ENCODE measurements at regions not wholly inside any gene's neighbourhood (a gene's known extent, or its start where the extent isn't known, plus 50 kb on each side); places are given as distances from the start of the nearest gene placed in this dataset.

DNA sequence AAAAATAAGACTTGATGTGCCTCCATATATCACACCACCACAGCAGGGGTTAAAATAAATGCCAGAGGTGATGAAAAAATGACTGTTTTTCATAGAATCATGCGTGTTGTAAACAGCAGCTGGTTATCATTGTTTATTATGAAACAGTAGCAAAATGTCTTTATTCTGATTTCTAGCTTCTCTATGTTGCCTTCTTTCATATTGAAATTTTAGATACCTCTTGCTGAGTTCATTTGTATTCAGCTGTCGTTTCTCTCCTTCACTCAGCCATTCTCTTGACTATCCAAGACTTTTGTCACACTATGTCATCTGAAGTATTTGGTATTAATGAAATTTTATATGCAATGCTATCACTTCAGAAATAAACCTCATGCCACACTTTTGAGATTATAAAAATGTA, 465.0 kb downstream of the TAF11L14 start:
- no peak for DNase-seq (ENCODE audit: low read depth)

DNA sequence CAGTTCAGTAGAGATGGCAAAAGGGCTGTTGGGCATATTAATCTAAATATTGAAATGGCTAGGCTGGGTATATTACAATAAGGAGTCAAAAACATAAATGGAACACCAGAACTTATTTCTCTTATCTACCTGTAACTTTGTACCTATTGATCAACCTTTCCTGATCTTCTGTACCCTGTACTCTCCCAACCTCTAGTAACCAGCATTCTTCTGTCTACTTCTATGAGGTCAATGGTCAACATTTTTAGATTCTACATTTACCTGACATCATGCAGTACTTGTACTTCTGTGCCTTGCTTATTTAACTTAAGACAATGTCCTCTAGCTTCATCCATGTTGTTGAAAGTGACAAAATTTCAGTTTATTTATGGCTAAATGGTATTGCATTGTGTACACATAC, 467.3 kb downstream of the TAF11L14 start:
- no peak for DNase-seq (ENCODE audit: low read depth)

GRCh38 chr5:18102733-18103132, 468.5 kb downstream of the TAF11L14 start:
- no peak for DNase-seq (ENCODE audit: low read depth)

- no peak for DNase-seq (ENCODE audit: low read depth)
These were observed 471.2 kb downstream of the TAF11L14 start for GRCh38 chr5:18105449-18105848.

DNA sequence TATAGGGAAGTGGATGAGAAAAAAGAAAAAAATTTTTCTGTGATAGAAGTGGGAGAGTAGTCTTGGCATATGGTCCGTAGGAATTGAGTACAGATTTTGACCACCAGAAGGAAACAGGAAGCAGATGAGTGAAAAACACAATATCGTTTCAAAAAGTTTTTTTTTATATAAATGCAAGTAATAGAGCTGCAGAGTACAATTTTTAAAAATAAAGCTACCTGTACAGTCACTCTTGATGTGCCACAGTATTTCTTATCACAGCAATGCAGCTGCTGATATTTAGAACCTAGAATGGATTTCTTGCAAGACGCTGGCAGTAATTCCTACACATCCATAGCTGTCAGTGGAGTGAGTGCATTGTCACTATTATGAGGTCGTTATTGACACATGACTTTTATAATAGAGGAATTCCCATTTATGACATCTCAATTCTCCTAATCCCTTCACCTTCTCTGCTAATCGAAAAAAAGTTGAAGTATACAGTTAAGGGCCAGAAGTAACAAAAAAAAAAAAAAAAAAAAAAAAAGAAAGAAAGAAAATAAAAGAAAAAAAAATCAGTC, 477.7 kb downstream of the TAF11L14 start:
- no peak for DNase-seq (ENCODE audit: low read depth)

- no peak for DNase-seq (ENCODE audit: low read depth)
These were observed 479.5 kb downstream of the TAF11L14 start for GRCh38 chr5:18113721-18114120.

- no peak for DNase-seq (ENCODE audit: low read depth)
These were observed 480.0 kb downstream of the TAF11L14 start for GRCh38 chr5:18114151-18114757.

- DNase-seq (ENCODE audit: low read depth) = no peak
These were observed 483.7 kb downstream of the TAF11L14 start for GRCh38 chr5:18117968-18118367.

GRCh38 chr5:18119156-18119785, 485.0 kb downstream of the TAF11L14 start:
- no peak for DNase-seq (ENCODE audit: low read depth)

DNA sequence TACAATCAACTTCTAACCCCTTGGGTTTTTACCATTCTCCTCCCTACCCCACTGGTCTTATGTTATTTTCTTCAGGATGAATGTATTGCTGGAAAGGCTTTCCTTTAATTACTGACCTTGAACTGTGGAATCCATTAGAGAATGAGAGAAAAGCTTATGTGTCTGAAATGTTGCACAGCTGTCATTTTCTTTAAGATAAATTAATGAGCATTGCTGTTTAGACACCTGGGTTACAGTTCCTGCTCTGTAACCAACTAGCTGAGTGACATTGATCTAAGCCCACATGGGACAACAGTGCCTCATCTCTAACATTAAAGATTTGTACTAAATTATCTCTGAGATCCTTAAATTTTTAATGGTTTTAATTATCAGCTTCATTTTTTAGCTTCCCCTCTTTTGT, 507.0 kb downstream of the TAF11L14 start:
- DNase-seq (ENCODE audit: low read depth) = no peak

- no peak for DNase-seq (ENCODE audit: low read depth)
These were observed 508.6 kb downstream of the TAF11L14 start for GRCh38 chr5:18142831-18143230.

DNA sequence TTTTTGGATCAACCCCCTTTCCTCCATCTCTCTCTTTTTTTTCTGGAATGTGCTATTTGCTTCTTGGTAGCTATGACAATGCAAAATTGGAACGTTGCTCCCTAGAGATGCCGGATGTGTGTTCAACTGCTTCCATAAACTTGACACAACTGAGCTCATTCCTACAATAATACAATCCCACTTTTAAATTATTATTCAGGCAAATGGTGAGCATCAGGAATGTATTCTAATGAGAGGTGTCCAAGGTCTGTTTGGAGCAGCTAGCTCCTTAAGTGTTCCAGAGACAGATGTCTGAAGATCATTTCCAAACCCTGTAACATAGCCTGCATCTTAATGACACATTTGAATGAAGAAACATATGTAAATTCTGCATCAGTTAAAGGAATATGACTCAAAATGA, 518.4 kb downstream of the TAF11L14 start:
- no peak for DNase-seq (ENCODE audit: low read depth)

DNA sequence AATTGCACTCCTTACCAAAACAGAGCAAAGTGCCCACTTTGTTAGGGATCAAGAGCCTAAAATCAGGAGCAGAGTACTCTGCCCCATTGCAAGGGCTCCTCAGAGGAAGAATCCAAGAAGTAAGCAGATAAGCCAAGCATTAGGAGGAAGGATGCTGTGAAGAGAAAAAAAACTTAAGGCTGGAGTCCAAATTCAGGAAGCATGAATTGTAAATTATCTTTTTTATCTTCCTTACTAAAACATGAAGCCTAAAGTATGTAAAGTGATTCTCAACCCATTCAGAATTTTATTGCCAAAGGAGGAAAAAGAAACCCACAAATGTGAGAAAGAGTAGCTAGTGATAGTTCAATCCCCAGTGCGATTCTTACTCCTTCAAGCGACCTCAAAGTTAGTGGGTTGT, 523.9 kb downstream of the TAF11L14 start:
- DNase-seq (ENCODE audit: low read depth) = no peak

DNA sequence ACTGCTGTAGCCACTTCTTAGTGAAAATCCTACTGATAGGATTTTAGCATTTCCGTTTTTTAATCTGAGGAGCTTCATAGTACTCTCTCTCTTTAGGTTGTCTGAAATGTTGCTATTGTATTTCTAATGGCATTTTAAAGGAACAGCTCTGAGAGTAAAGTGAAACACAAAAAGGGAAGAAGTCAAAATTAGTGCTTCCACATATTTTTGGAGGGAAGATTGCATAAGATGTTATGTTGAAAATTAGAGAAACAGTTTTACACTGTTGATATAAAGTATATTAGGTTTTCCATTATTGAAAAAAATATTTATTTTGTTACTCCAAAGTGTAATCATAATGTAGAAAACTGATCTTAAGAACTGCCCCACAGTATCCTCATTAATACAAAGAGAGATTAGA, 525.1 kb downstream of the TAF11L14 start:
- no peak for DNase-seq (ENCODE audit: low read depth)

DNA sequence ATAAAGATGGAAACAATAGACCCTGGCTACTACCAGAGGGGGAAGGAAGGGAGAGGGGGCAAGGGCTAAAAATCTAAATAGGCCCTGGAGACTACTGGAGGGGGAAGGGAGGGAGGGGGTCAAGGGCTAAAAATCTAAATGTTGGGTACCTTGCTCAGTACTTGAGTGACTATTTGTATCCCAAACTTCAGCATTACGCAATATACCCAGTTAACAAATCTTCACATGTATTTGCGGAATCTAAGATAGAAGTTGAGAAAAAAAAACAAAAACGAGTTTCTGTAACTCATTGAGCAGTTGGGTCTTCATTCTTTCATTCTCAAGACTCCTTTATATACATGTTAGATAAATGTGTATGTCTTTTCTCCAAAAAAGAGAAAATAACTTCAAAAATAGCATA, 537.4 kb downstream of the TAF11L14 start:
- DNase-seq (ENCODE audit: low read depth) = no peak

DNA sequence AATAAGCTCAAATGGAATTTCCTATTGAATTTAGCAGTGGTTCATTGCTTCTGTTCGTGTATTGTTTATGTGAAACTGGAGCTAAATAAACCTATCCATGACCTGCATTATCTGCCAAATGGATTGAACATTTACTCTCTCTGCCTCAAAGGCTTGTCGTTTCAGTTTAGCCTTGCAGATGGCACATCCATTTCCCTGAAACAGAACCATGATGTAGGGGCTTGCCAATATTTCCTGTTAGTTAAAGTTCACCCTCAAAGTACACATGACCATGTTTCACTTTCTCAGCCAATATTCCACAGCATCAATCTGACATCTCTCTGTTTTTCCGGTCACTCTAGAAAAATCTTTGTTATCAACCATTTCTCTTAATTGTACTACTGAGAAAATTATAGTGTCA, 545.3 kb downstream of the TAF11L14 start:
- no peak for DNase-seq (ENCODE audit: low read depth)

GRCh38 chr5:18181575-18181974, 547.3 kb downstream of the TAF11L14 start:
- DNase-seq (ENCODE audit: low read depth) = no peak

GRCh38 chr5:18195910-18196309, 561.6 kb downstream of the TAF11L14 start:
- no peak for DNase-seq (ENCODE audit: low read depth)

DNA sequence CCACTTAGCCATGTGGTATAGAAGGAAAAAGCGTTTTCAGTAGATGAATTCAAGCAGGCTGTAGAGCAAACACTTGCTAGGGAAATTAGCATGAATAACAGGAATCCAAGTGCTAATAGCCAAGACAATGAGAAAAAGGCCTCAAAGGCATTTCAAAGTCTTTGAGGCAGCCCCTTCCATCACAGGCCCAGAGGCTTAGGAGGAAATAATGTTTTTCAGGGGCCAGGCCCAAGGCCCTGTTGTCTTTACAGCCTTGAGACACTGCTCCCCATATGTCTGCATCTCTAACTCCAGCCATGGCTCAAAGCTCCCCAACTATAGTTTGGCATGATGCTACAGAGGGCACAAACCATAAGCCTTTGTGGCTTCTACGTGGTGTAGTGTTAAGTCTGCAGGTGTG, 563.5 kb downstream of the TAF11L14 start:
- DNase-seq (ENCODE audit: low read depth) = no peak

- DNase-seq (ENCODE audit: low read depth) = no peak
These were observed 567.9 kb downstream of the TAF11L14 start for GRCh38 chr5:18202164-18202563.

GRCh38 chr5:18203296-18203695, 569.0 kb downstream of the TAF11L14 start:
- no peak for DNase-seq (ENCODE audit: low read depth)

DNA sequence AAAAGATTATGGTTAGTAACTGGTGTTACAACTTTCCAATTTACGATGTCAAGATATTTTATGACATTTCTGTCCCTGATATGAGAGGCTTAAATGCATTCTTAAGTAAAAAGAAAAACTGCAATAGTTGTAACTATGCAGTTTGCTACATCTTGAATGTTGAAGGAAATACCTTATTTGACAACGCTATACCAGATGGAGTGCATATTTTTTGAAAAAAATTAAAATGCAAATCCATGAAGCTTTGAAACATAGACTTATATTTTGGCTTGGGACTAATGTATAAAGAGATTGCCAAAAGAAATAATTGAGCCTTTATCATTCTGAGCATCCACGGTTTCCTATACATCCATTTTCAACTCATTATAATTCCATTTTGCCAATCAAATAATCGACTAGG, 579.4 kb downstream of the TAF11L14 start:
- DNase-seq (ENCODE audit: low read depth) = no peak

DNA sequence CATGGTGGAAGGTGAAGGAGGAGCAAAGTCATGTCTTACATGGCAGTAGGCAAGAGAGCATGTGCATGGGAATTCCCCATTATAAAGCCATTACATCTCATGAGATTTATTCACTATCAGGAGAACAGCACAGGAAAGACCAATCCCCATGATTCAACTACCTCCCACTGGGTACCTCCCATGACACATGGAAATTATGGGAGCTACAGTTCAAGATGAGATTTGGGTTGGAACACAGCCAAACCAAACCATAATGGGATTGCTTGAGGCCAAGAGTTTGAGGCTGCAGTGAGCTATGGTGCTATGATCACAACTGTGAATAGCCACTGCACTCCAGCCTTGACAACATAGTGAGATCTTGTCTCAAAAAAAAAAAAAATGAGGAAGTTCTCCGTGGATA, 581.8 kb downstream of the TAF11L14 start:
- no peak for DNase-seq (ENCODE audit: low read depth)

All from myocyte (in vitro differentiated cells).